HCT116 (cell line): ENCODE measurements at regions not wholly inside any gene's neighbourhood (a gene's known extent, or its start where the extent isn't known, plus 50 kb on each side); places are given as distances from the start of the nearest gene placed in this dataset.

Source experiments
- ATAC-seq: fragments of 200-7000 bp; cut with Tn5 transposase; 2 replicates; pipeline ENCODE4 v1.9.1; 2020; ENCODE audit warnings: mild to moderate bottlenecking, moderate library complexity
- BruUV-seq: library from RNA; stranded (reverse); fragments of 400-500 nt; replicated peaks from 2 replicates; lab custom pipeline; 2021; lab: Mats Ljungman, UMichigan
- CTCF ChIA-PET: fragments of 300-600 bp; sonication (Branson Sonifier 250); formaldehyde crosslinking; loops from one replicate; lab custom pipeline; 2021; ENCODE audit warnings: antibody characterized with exemption; lab: Charles Lee
- POLR2A ChIA-PET: fragments of 300-600, 350-600 bp; sonication (Branson Sonifier 250); formaldehyde crosslinking; loops from one replicate; lab custom pipeline; 2021; ENCODE audit warnings: antibody characterized with exemption; lab: Charles Lee
- RAD21 ChIA-PET, 2 experiments: fragments of 300-600 bp; sonication (Branson Sonifier 250); formaldehyde crosslinking; loops; one replicate each; lab custom pipeline; 2023; ENCODE audit warnings: low total read pairs in 2 of 2; ENCODE audit not compliant: uncharacterized antibody in 2 of 2, unreplicated experiment in 2 of 2, low non-redundant PET in 1 of 2; lab: Charles Lee
- DNase-seq: peaks from one replicate; pipeline ENCODE4 v3.0.0-alpha.2; 2010; ENCODE audit warnings: low read depth, low spot score
- H2AFZ ChIP-seq: fragments of 200-600 bp; shearing (Covaris generic), sonication (generic); 2 replicates; pipeline ENCODE4 v1.6.1; 2017; ENCODE audit warnings: low read depth, mixed run types, mixed read lengths, antibody characterized with exemption, low read length; ENCODE audit not compliant: poor library complexity, severe bottlenecking
- H3K27ac ChIP-seq: 2 replicates; pipeline ENCODE4 v1.5.1; 2012; ENCODE audit warnings: low read depth, low read length
- H3K27me3 ChIP-seq: fragments of 200-600 bp; sonication (generic); 2 replicates; pipeline ENCODE4 v1.6.1; 2016; ENCODE audit warnings: mixed run types, low read length, mixed read lengths; ENCODE audit not compliant: insufficient read depth
- H3K36me3 ChIP-seq, 2 experiments: fragments of 200-500 bp in 1 of 2; fragments of 200-600 bp in 1 of 2; sonication (Bioruptor generic) in 1 of 2; sonication (generic) in 1 of 2; 2 replicates each; pipeline versions ENCODE4 v1.5.1 to v1.6.1; 2014 to 2016; ENCODE audit warnings: low read length in 2 of 2, inconsistent platforms in 1 of 2, mixed read lengths in 1 of 2, mixed run types in 1 of 2; ENCODE audit not compliant: insufficient read depth in 2 of 2, control insufficient read depth in 1 of 2
- H3K4me1 ChIP-seq, 2 experiments: fragments of 200-600 bp in 1 of 2; sonication (generic) in 1 of 2; 2 replicates each; pipeline versions ENCODE4 v1.5.1 to v1.6.1; 2012 to 2017; ENCODE audit warnings: low read length in 2 of 2, inconsistent platforms in 1 of 2, mild to moderate bottlenecking in 1 of 2, mixed read lengths in 1 of 2, mixed run types in 1 of 2, moderate library complexity in 1 of 2; ENCODE audit not compliant: insufficient read depth in 2 of 2, control insufficient read depth in 1 of 2
- H3K4me2 ChIP-seq: fragments of 200-600 bp; sonication (generic); 2 replicates; pipeline ENCODE4 v1.6.1; 2017; ENCODE audit warnings: mixed run types, low read length, mixed read lengths
- H3K4me3 ChIP-seq, 2 experiments: fragments of 200-600 bp in 1 of 2; sonication (generic) in 1 of 2; replicated peaks in 1 of 2; 2 replicates each; pipeline ENCODE4 v1.5.1; 2011 to 2016; ENCODE audit warnings: low read length in 2 of 2, control low read depth in 1 of 2, low read depth in 1 of 2, mild to moderate bottlenecking in 1 of 2, mixed read lengths in 1 of 2, mixed run types in 1 of 2
- H3K79me2 ChIP-seq: fragments of 200-600 bp; sonication (generic); 2 replicates; pipeline ENCODE4 v1.6.1; 2017; ENCODE audit warnings: mild to moderate bottlenecking, mixed run types, low read length, moderate library complexity, mixed read lengths; ENCODE audit not compliant: insufficient read depth
- H3K9ac ChIP-seq: fragments of 200-600 bp; sonication (generic); 2 replicates; pipeline ENCODE4 v1.6.1; 2016; ENCODE audit warnings: low read length, mixed read lengths
- H3K9me2 ChIP-seq: fragments of 200-600 bp; sonication (generic), shearing (Covaris generic); 2 replicates; pipeline ENCODE4 v1.6.1; 2017; ENCODE audit warnings: mixed run types, mild to moderate bottlenecking, moderate library complexity; ENCODE audit not compliant: insufficient read depth
- H3K9me3 ChIP-seq, 2 experiments: fragments of 200-500 bp in 1 of 2; fragments of 200-600 bp in 1 of 2; sonication (Bioruptor generic) in 1 of 2; sonication (generic) in 1 of 2; 2 replicates each; pipeline ENCODE4 v1.6.1; 2014 to 2017; ENCODE audit warnings: low read length in 2 of 2, mixed read lengths in 2 of 2, inconsistent platforms in 1 of 2, low read depth in 1 of 2, mild to moderate bottlenecking in 1 of 2, mixed run types in 1 of 2, moderate library complexity in 1 of 2; ENCODE audit not compliant: control insufficient read depth in 1 of 2, insufficient read depth in 1 of 2
- H4K20me1 ChIP-seq: fragments of 200-600 bp; sonication (generic), shearing (Covaris generic); 2 replicates; pipeline ENCODE4 v1.6.1; 2017; ENCODE audit warnings: mixed run types, mild to moderate bottlenecking, moderate library complexity; ENCODE audit not compliant: insufficient read depth
- CTCF ChIP-seq, 3 experiments: fragments of 200-600 bp in 1 of 3; sonication (generic) in 1 of 3; IDR thresholded peaks in 2 of 3; conservative IDR thresholded peaks in 1 of 3; 2 replicates each; pipeline ENCODE4 v1.5.1; 2012 to 2017; ENCODE audit warnings: low read depth in 2 of 3, low read length in 2 of 3, antibody characterized with exemption in 1 of 3, borderline replicate concordance in 1 of 3, control low read depth in 1 of 3, mild to moderate bottlenecking in 1 of 3, mixed read lengths in 1 of 3, mixed run types in 1 of 3, moderate library complexity in 1 of 3; ENCODE audit not compliant: insufficient read depth in 1 of 3
- EGR1 ChIP-seq: IDR thresholded peaks from 2 replicates; pipeline ENCODE4 v1.6.1; 2012; ENCODE audit warnings: low read depth
- ELF1 ChIP-seq: IDR thresholded peaks from 2 replicates; pipeline ENCODE4 v1.6.1; 2012; ENCODE audit warnings: low read depth, borderline replicate concordance
- EZH2phosphoT487 ChIP-seq: fragments of 200-600 bp; IDR thresholded peaks from 2 replicates; pipeline ENCODE4 v1.6.1; 2018; ENCODE audit warnings: antibody characterized with exemption, borderline replicate concordance
- POLR2A ChIP-seq: IDR thresholded peaks from 2 replicates; pipeline ENCODE4 v1.7.0; 2011; ENCODE audit warnings: borderline replicate concordance; ENCODE audit not compliant: insufficient read depth, insufficient read length; ENCODE audit errors: extremely low read depth
- RAD21 ChIP-seq: IDR thresholded peaks from 2 replicates; pipeline ENCODE4 v1.6.1; 2012; ENCODE audit warnings: low read depth, mild to moderate bottlenecking
- REST ChIP-seq: IDR thresholded peaks from 2 replicates; pipeline ENCODE4 v1.6.1; 2012; ENCODE audit warnings: low read depth
- SP1 ChIP-seq: IDR thresholded peaks from 2 replicates; pipeline ENCODE4 v1.6.1; 2012; ENCODE audit warnings: low read depth
- ZBTB33 ChIP-seq: IDR thresholded peaks from 2 replicates; pipeline ENCODE4 v1.6.1; 2011; ENCODE audit warnings: mild to moderate bottlenecking, low read length, moderate library complexity; ENCODE audit not compliant: insufficient replicate concordance; ENCODE audit errors: extremely low read depth
- ZFX ChIP-seq: fragments of 450-650 bp; IDR thresholded peaks from 2 replicates; pipeline ENCODE4 v1.6.1; 2017
- intact Hi-C: fragments of 100-400 bp; cut with micrococcal nuclease; formaldehyde crosslinking; loops from 2 replicates; pipeline ENCODE4 v1.10.0; 2022

GRCh38 chr9:90967145-90967538, 165.5 kb downstream of the SYK start (continued):
- no peak for TF ChIP-seq CTCF (IDR thresholded peaks at IDR 0.05 in 2 of 3, conservative IDR thresholded peaks at IDR 0.05 in 1 of 3; ENCODE audit: borderline replicate concordance in 1 of 3, insufficient read depth in 1 of 3, low read depth in 2 of 3, low read length in 2 of 3)

- no peaks in the 10 kb centered on the region for H3K27me3 ChIP-seq
- no peak for DNase-seq
- no peak for TF ChIP-seq RAD21
- TF ChIP-seq EZH2phosphoT487 = no peak
- TF ChIP-seq, all 23 proteins: peak for 0
- Histone ChIP-seq H3K9ac (no peak overlapping the region), H3K4me1 (peaks cover 0 to 19% of the 10 kb centered on the region in 2 experiments; a peak in 3 of 4 replicates), H3K4me2 (no peak overlapping the region), H3K9me2 (no peaks in the 10 kb centered on the region), H3K9me3 (no peaks in the 10 kb centered on the region), H2AFZ (no peak overlapping the region), H3K27ac (no peak overlapping the region), H3K79me2 (no peaks in the 10 kb centered on the region), H4K20me1 (no peaks in the 10 kb centered on the region), H3K4me3 (no peak overlapping the region), H3K36me3 (no peaks in the 10 kb centered on the region)
- ATAC-seq = no peak
- BruUV-seq = no TSS peak
- ChIA-PET RAD21 (no interaction called here), POLR2A (no interaction called here), CTCF (no interaction called here)
- intact Hi-C loops = no loop called here
Observed at GRCh38 chr9:90969021-90969675, 167.5 kb downstream of the SYK start.

- Histone ChIP-seq H4K20me1 (no peaks in the 10 kb centered on the region), H3K27ac (no peak overlapping the region), H3K9me2 (no peaks in the 10 kb centered on the region), H3K36me3 (no peaks in the 10 kb centered on the region), H3K4me2 (no peak overlapping the region), H3K9ac (no peak overlapping the region), H3K4me1 (peaks cover 0 to 14% of the 10 kb centered on the region in 2 experiments; a peak in 2 of 4 replicates), H3K4me3 (no peak overlapping the region), H2AFZ (no peak overlapping the region), H3K79me2 (no peaks in the 10 kb centered on the region), H3K9me3 (no peaks in the 10 kb centered on the region), H3K27me3 (no peaks in the 10 kb centered on the region)
- ChIA-PET CTCF (no interaction called here), RAD21 (no interaction called here), POLR2A (no interaction called here)
- intact Hi-C loops = no loop called here
- ATAC-seq (no peak), DNase-seq (no peak)
- BruUV-seq = no TSS peak
- TF ChIP-seq ZBTB33 (no peak), EGR1 (no peak), REST (no peak), ELF1 (no peak), POLR2A (no peak), EZH2phosphoT487 (no peak), SP1 (no peak), ZFX (no peak)
Observed at GRCh38 chr9:90970608-90971007, 169.0 kb downstream of the SYK start.
